IPS-15b (cell line): ENCODE measurements at regions not wholly inside any gene's neighbourhood (a gene's known extent, or its start where the extent isn't known, plus 50 kb on each side); places are given as distances from the start of the nearest gene placed in this dataset.

Source experiments
- H3K27me3 ChIP-seq: one replicate; pipeline ENCODE4 v1.6.1; 2013; ENCODE audit warnings: low read length; ENCODE audit not compliant: control insufficient read depth, insufficient read depth
- H3K36me3 ChIP-seq: one replicate; pipeline ENCODE4 v1.6.1; 2013; ENCODE audit warnings: low read length; ENCODE audit not compliant: control insufficient read depth, insufficient read depth
- H3K4me1 ChIP-seq: one replicate; pipeline ENCODE4 v1.6.1; 2013; ENCODE audit warnings: mild to moderate bottlenecking, low read length; ENCODE audit not compliant: control insufficient read depth, insufficient read depth
- H3K4me3 ChIP-seq: one replicate; pipeline ENCODE4 v1.5.1; 2013; ENCODE audit warnings: low read depth, low read length
- H3K9ac ChIP-seq: one replicate; pipeline ENCODE4 v1.6.1; 2013; ENCODE audit warnings: low read depth, mild to moderate bottlenecking, low read length
- H3K9me3 ChIP-seq: one replicate; pipeline ENCODE4 v1.6.1; 2013; ENCODE audit warnings: mild to moderate bottlenecking, low read length; ENCODE audit not compliant: control insufficient read depth, insufficient read depth

DNA sequence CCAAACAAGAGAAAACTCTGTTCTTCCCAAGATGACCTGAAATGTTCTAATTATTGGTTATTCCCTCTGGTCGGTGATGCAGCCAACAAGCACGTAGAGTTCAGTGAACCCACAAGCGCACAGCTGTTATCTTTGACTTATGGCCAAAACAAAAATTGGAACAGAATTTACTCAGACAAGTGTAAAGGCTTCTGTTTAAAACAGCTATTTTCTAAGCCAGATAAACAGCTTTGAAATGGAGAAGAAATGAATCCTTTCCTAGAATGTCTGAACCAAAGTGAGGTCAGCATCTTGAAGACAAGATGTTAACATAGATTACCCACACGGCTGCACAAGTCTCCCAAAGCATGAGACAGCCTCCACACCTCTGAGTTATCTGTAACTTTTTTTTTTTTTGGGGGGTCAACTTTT, 669.2 kb downstream of the DIAPH3 start:
- Histone ChIP-seq H3K9ac (no peak overlapping the region), H3K36me3 (no peaks in the 10 kb centered on the region), H3K9me3 (no peaks in the 10 kb centered on the region), H3K27me3 (peaks cover 2% of the 10 kb centered on the region), H3K4me1 (peaks cover 4% of the 10 kb centered on the region), H3K4me3 (no peak overlapping the region)

DNA sequence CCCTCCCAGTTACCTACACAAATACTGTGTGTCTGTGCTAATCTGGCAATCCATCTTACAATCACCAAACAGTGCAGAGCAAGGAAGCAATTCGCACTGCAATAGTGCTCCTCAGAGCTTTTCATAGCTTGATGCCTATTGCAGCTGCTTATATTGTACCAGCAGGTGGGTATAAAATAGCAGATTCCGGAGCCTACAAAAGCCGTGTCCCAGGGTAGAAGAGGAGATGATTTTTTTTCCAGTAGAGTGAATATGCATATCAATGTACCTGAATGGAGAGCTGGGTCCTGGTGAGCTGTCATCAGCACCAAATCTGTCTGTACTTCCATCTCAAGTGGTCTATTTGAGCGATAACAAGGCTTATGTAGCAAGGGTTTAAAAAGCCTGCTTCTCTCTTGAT, 668.4 kb downstream of the DIAPH3 start:
- Histone ChIP-seq H3K9me3 (no peaks in the 10 kb centered on the region), H3K9ac (no peak overlapping the region), H3K27me3 (no peaks in the 10 kb centered on the region), H3K4me3 (no peak overlapping the region), H3K36me3 (no peaks in the 10 kb centered on the region), H3K4me1 (peaks cover 4% of the 10 kb centered on the region)

DNA sequence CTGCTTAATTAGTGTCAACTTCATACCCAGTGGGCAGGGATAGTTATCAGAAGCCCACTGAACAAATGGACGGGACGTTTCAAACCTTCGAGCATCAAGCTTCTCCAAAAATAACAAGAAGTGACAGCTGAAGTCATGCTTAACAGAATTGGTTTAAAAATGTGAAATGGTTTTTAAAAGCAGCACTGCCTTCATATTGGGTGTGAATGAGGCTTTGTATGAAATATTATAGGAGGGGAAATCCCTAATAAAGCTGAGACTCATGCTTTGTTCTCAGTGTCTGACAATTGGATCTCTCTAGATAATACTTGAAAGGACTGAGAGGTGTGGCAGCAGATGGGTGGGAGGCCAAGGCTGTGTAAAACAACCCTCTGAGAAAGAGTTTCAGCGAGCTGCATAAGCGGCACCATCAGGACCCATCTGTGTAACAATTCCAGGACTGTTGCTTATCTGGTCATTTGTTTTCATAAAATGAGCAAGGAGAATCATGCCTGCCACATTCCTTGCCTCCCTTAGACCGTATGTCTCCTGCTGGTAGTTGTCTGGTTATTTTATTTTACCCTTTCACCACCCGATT, 667.7 kb downstream of the DIAPH3 start:
- Histone ChIP-seq H3K9me3 (no peaks in the 10 kb centered on the region), H3K27me3 (no peaks in the 10 kb centered on the region), H3K36me3 (no peaks in the 10 kb centered on the region), H3K9ac (no peak overlapping the region), H3K4me1 (peaks cover 4% of the 10 kb centered on the region), H3K4me3 (no peak overlapping the region)

DNA sequence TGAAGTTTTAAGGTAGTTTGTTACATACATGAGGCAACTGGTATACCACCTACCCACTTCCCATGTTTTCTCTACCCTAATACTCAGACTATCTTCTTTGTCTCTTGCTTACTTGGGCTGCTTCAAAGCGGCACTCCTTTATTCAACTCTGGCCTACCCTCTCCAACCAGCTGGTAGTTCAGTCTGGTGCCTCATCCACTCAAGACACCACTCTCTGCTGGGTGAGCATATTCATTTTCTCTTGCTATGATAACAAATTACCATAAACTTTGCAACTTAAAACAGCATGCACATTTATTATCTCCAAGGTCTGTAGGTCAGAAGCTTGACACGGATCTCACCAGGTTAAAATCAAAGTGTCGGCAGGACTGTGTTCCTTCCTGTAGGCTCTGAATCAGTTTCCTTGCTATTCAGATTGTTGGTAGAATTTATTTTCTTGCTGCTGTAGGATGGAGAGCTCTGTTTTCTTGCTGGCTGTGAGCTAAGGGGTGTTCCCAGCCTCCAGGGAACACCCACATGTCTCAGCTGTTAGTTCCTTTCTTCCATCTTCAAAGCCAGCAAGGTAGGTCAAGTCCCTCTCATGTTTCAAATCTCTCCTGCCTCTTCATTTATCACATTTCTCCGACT, 666.0 kb downstream of the DIAPH3 start:
- no peaks in the 10 kb centered on the region for H3K36me3 ChIP-seq
- H3K9me3 ChIP-seq: no peaks in the 10 kb centered on the region
- no peak overlapping the region for H3K9ac ChIP-seq
- no peaks in the 10 kb centered on the region for H3K4me1 ChIP-seq
- H3K27me3 ChIP-seq: no peaks in the 10 kb centered on the region
- H3K4me3 ChIP-seq: no peak overlapping the region

DNA sequence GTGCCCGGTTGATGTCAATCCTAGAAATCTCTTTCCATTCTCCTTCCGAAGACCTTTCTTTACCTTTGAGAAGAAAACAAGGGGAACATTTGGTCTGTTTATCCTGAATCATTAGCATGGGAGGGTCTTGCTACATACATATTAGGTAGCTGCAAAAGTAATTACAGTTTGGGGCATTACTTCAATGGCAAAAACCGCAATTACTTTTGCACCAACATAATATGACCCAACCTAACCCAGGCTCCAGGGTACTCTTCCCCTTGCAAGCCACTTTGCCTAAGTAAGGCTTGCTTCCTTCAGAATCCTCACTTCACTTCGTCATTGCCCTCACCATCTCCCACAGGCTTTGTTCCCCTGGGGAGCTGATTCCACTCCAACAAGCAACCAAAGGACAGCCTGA, 662.7 kb downstream of the DIAPH3 start:
- H3K9ac ChIP-seq: no peak overlapping the region
- H3K9me3 ChIP-seq: no peaks in the 10 kb centered on the region
- no peaks in the 10 kb centered on the region for H3K27me3 ChIP-seq
- no peaks in the 10 kb centered on the region for H3K36me3 ChIP-seq
- H3K4me3 ChIP-seq: no peak overlapping the region
- H3K4me1 ChIP-seq: no peaks in the 10 kb centered on the region

DNA sequence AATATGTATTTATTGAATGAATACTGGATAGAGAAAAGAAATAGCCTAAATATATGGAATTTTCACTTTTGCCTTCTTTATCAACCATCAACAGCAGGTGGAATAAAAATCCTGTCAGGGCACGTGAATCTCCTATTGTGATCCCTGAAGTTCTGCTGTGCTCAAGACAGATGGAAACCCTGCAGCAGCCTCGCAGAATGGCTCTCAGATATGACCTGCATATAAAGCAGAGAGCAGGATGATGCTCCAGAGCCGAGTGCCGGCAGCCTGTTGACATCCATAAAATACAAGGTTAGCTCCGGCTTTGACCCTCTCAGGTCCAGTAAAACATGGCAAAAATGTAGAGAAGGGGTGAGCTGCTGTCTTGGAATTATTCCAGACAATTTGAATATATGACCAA, 659.3 kb downstream of the DIAPH3 start:
- Histone ChIP-seq H3K4me3 (no peak overlapping the region), H3K9me3 (no peaks in the 10 kb centered on the region), H3K36me3 (no peaks in the 10 kb centered on the region), H3K4me1 (no peaks in the 10 kb centered on the region), H3K27me3 (no peaks in the 10 kb centered on the region), H3K9ac (no peak overlapping the region)

DNA sequence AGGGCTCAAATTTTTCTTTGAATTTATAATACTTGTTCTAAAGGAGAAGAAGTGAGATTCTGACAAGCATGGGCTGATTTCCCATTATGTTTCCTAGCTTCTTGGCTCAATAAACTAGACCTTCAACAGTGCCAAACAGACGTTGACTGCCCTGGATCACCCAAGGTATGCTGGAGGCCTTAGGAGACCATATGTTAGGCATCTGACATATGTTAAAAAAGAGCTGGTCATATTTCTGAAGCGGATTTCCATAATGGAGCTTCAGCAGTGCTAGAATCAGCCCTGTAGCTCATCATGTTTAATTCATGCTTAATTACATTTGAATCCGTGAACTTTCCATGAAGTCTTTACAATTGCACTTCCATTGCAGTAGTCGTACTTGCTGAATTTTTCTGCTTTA, 653.3 kb downstream of the DIAPH3 start:
- Histone ChIP-seq H3K9me3 (no peaks in the 10 kb centered on the region), H3K4me1 (no peaks in the 10 kb centered on the region), H3K9ac (no peak overlapping the region), H3K36me3 (no peaks in the 10 kb centered on the region), H3K4me3 (no peak overlapping the region), H3K27me3 (no peaks in the 10 kb centered on the region)

DNA sequence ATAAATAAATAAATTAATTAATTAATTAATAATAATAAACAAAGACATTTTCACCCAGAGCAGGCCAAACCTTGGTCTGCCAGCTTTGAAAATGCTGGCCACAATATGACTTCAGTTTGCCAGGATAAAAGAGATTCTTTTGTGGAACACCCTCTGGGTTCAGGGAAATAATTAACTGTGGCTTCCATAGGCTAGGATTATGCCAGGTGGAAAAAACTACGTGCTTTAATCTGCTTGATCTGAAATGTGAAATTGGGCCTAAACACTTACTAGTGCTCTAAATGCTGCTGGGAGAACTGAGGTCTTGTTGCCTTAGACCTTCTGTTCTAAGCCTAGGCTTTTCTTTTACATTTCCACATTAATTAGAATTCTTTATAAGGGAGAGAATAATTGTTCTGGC, 650.0 kb downstream of the DIAPH3 start:
- H3K9me3 ChIP-seq: no peaks in the 10 kb centered on the region
- H3K27me3 ChIP-seq: no peaks in the 10 kb centered on the region
- no peak overlapping the region for H3K9ac ChIP-seq
- no peak overlapping the region for H3K4me3 ChIP-seq
- H3K36me3 ChIP-seq: no peaks in the 10 kb centered on the region
- no peaks in the 10 kb centered on the region for H3K4me1 ChIP-seq

DNA sequence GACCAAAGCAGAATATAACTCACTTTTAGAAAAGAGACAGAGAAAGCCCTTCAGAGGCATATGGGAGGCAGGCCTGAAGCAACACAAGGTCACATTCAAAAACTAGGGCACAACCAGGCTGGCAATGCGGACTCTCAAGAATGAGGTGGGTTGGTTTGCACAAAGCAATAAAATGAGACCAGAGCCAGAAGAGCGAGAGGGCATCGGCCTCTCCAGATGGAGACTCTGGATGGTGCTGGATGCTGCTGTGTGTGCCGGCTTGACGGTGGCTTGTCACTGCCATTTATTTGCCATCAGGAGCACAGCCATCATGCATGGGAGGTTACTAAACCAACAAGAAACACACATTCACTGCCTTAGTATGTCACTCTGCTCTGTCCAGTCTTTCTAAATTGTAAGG, 649.4 kb downstream of the DIAPH3 start:
- Histone ChIP-seq H3K9me3 (no peaks in the 10 kb centered on the region), H3K36me3 (no peaks in the 10 kb centered on the region), H3K27me3 (no peaks in the 10 kb centered on the region), H3K4me1 (no peaks in the 10 kb centered on the region), H3K4me3 (no peak overlapping the region), H3K9ac (no peak overlapping the region)

DNA sequence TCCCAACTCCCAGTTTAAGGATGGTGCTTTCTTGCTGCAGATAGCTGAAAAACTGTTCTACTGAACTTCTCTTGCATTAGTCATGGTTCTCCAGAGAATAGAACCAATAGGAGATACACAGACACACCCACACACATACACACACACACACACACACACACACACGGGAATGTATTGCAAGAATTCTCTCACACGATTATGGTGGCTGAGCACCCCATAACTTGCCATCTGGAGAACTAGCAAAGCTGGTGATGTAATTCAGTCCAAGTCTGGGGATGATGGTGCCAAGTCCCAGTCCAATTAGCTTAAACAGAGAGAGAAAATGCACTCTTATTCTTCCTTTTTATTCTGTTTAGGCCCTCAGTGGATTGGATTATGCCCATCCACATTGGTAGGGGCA, 643.9 kb downstream of the DIAPH3 start:
- Histone ChIP-seq H3K4me3 (no peak overlapping the region), H3K9me3 (no peaks in the 10 kb centered on the region), H3K27me3 (no peaks in the 10 kb centered on the region)

DNA sequence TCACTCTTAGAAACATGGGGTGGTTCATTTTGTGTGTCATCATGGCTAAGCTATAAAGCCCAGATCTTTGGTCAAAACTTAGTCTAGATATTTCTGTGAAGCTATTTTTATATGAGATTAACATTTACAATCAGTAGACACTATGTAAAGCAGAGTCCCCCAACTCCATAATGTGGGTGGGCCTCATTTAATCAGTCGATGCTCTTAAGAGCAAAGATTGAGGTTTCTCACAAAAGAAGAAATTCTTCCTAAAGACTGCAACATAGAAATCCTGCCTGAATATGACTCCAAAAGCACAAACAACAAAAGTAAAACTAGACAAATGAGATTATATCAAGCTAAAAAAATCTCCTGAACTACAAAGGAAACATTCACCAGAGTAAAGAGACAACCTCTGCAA, 642.2 kb downstream of the DIAPH3 start:
- Histone ChIP-seq H3K27me3 (no peaks in the 10 kb centered on the region), H3K9me3 (no peaks in the 10 kb centered on the region), H3K4me1 (no peaks in the 10 kb centered on the region), H3K9ac (no peak overlapping the region), H3K4me3 (no peak overlapping the region), H3K36me3 (no peaks in the 10 kb centered on the region)

More for the DNA sequence above, 643.9 kb downstream of the DIAPH3 start:
- Histone ChIP-seq H3K36me3 (no peaks in the 10 kb centered on the region), H3K9ac (no peak overlapping the region), H3K4me1 (no peaks in the 10 kb centered on the region)

DNA sequence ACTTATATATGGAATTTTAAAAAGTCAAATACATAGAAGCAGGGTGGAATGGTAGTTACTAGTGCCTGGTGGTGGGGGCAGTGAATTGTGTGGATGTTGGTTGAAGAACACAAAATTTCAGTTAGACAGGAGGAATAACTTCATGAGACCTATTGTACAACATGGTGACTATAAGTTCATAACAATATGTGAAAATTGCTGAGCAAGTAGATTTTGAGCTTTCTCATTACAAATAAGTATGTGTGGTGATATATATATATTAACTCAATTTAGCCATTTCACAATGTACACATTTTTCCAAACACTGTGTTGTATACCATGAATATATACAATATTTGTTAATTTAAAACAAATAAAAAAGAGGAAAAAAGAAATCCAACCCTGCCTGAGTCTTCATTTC, 641.1 kb downstream of the DIAPH3 start:
- Histone ChIP-seq H3K4me1 (no peaks in the 10 kb centered on the region), H3K9me3 (no peaks in the 10 kb centered on the region), H3K36me3 (no peaks in the 10 kb centered on the region), H3K27me3 (no peaks in the 10 kb centered on the region), H3K9ac (no peak overlapping the region), H3K4me3 (no peak overlapping the region)
